Heart left ventricle (tissue), 13 donors: ENCODE measurements at regions not wholly inside any gene's neighbourhood (a gene's known extent, or its start where the extent isn't known, plus 50 kb on each side); places are given as distances from the start of the nearest gene placed in this dataset.

Source experiments
- POLR2A ChIP-seq, 2 donors: fragments of 450-650 bp; IDR thresholded peaks; one replicate each; pipeline ENCODE4 v1.6.1; 2017; ENCODE audit warnings: antibody characterized with exemption in 2 of 2, mild to moderate bottlenecking in 2 of 2, moderate library complexity in 2 of 2
- TF ChIP-seq, protein P1 (sequence below), 12 donors: fragments of 200-600 bp; sonication (generic) in 4 of 12; IDR thresholded peaks; one replicate each; pipeline versions ENCODE4 v1.5.0 to v1.8.0; 2018 to 2022; ENCODE audit warnings: antibody characterized with exemption in 12 of 12, mild to moderate bottlenecking in 5 of 12
- donor health status: ischemic (EF 13 %, LVEDD 7.1; RV severe dilation, severe dysfunction).
- donor health status: DM: no; HTN: yes; CAD: no.
- donor health status: DM: no; HTN: no; CAD: no.
- donor health status: ischemic (EF 25% LVEDD 6.9; RV normal size, moderate dysfunction).
- donor health status: ischemic (EF 25% LVEDD 5.7; RV mildly dilated, moderate dysfunction).
- donor health status: ischemic (EF 35%, LVEDD 5.7; RV mildly dilated, moderate dysfunction).
- donor health status: nonischemic (EF 11% LVEDD 7.7; RV severe dilation, severe dysfunction).
- donor health status: DM: yes; HTN: yes; CAD: no.
- donor health status: PGD.
- donor health status: ischemic (EF 29% LVEDD 5.4; RV normal size, mild dysfunction).
- donor health status: nonischemic (EF 23%, LVEDD 6.1; RV moderate dilation, normal function).

- TF ChIP-seq, protein P1, sequence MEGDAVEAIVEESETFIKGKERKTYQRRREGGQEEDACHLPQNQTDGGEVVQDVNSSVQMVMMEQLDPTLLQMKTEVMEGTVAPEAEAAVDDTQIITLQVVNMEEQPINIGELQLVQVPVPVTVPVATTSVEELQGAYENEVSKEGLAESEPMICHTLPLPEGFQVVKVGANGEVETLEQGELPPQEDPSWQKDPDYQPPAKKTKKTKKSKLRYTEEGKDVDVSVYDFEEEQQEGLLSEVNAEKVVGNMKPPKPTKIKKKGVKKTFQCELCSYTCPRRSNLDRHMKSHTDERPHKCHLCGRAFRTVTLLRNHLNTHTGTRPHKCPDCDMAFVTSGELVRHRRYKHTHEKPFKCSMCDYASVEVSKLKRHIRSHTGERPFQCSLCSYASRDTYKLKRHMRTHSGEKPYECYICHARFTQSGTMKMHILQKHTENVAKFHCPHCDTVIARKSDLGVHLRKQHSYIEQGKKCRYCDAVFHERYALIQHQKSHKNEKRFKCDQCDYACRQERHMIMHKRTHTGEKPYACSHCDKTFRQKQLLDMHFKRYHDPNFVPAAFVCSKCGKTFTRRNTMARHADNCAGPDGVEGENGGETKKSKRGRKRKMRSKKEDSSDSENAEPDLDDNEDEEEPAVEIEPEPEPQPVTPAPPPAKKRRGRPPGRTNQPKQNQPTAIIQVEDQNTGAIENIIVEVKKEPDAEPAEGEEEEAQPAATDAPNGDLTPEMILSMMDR (IDR thresholded peaks at IDR 0.05) = no peak
- no peak for TF ChIP-seq POLR2A (IDR thresholded peaks at IDR 0.05)
Observed at GRCh38 chr12:74665690-74666089, 128.1 kb downstream of the ATXN7L3B start.
